Subcutaneous abdominal adipose tissue (tissue), 5 donors: ENCODE measurements at regions not wholly inside any gene's neighbourhood (a gene's known extent, or its start where the extent isn't known, plus 50 kb on each side); places are given as distances from the start of the nearest gene placed in this dataset.

Experiments used
- H3K27ac ChIP-seq: one replicate; pipeline ENCODE4 v1.7.0; 2013; ENCODE audit warnings: low read depth, mild to moderate bottlenecking, inconsistent platforms, low read length, moderate library complexity
- H3K27me3 ChIP-seq, 5 donors: one replicate each; pipeline ENCODE4 v1.7.0; 2013; ENCODE audit warnings: low read length in 5 of 5, inconsistent platforms in 1 of 5; ENCODE audit not compliant: control insufficient read depth in 5 of 5, insufficient read depth in 4 of 5
- H3K36me3 ChIP-seq, 5 donors: one replicate each; pipeline ENCODE4 v1.7.0; 2013; ENCODE audit warnings: low read length in 5 of 5; ENCODE audit not compliant: control insufficient read depth in 5 of 5, insufficient read depth in 5 of 5
- H3K4me1 ChIP-seq, 5 donors: one replicate each; pipeline ENCODE4 v1.7.0; 2013; ENCODE audit warnings: low read length in 5 of 5, mild to moderate bottlenecking in 3 of 5, moderate library complexity in 1 of 5; ENCODE audit not compliant: control insufficient read depth in 5 of 5, insufficient read depth in 5 of 5
- H3K4me3 ChIP-seq, 5 donors: one replicate each; pipeline ENCODE4 v1.7.0; 2013; ENCODE audit warnings: low read length in 5 of 5, low read depth in 1 of 5
- H3K9ac ChIP-seq, 5 donors: one replicate each; pipeline ENCODE4 v1.7.0; 2013; ENCODE audit warnings: low read length in 5 of 5, mild to moderate bottlenecking in 4 of 5, moderate library complexity in 3 of 5
- H3K9me3 ChIP-seq, 5 donors: one replicate each; pipeline ENCODE4 v1.7.0; 2013; ENCODE audit warnings: low read length in 5 of 5; ENCODE audit not compliant: control insufficient read depth in 5 of 5
- donor health status: healthy.
- donor health status: healthy.
- donor health status: healthy.
- donor health status: healthy.
- donor health status: healthy.

GRCh38 chr2:65489269-65489668 lies 56.9 kb upstream of the SPRED2 start:
- Histone ChIP-seq H3K27ac (no peak overlapping the region), H3K9ac (no peak overlapping the region), H3K4me1 (peaks cover 0 to 9% (median 0%) of the 10 kb centered on the region in 5 donors), H3K36me3 (no peaks in the 10 kb centered on the region), H3K9me3 (peaks cover 0 to 4% (median 0%) of the 10 kb centered on the region in 5 donors), H3K4me3 (no peak overlapping the region), H3K27me3 (peaks cover 0 to 2% (median 0%) of the 10 kb centered on the region in 5 donors)

GRCh38 chr2:65488527-65488926 lies 56.1 kb upstream of the SPRED2 start:
- Histone ChIP-seq H3K36me3 (no peaks in the 10 kb centered on the region), H3K9me3 (peaks cover 0 to 4% (median 0%) of the 10 kb centered on the region in 5 donors), H3K27ac (no peak overlapping the region)

GRCh38 chr2:65487404-65487803 lies 55.0 kb upstream of the SPRED2 start:
- Histone ChIP-seq H3K27ac (no peak overlapping the region), H3K4me1 (peaks cover 0 to 9% (median 0%) of the 10 kb centered on the region in 5 donors), H3K4me3 (no peak overlapping the region), H3K27me3 (peaks cover 0 to 2% (median 0%) of the 10 kb centered on the region in 5 donors), H3K9me3 (peaks cover 0 to 4% (median 0%) of the 10 kb centered on the region in 5 donors), H3K36me3 (no peaks in the 10 kb centered on the region), H3K9ac (no peak overlapping the region)

More at GRCh38 chr2:65488527-65488926, 56.1 kb upstream of the SPRED2 start:
- peaks cover 0 to 2% (median 0%) of the 10 kb centered on the region in 5 donors for H3K27me3 ChIP-seq
- H3K9ac ChIP-seq: no peak overlapping the region
- no peak overlapping the region for H3K4me3 ChIP-seq
- H3K4me1 ChIP-seq: peaks cover 0 to 9% (median 0%) of the 10 kb centered on the region in 5 donors

- Histone ChIP-seq H3K27ac (no peak overlapping the region), H3K9ac (no peak overlapping the region), H3K27me3 (peaks cover 0 to 2% (median 0%) of the 10 kb centered on the region in 5 donors), H3K36me3 (no peaks in the 10 kb centered on the region), H3K9me3 (peaks cover 0 to 4% (median 0%) of the 10 kb centered on the region in 5 donors), H3K4me1 (peaks cover 0 to 9% (median 0%) of the 10 kb centered on the region in 5 donors), H3K4me3 (no peak overlapping the region)
Observed at GRCh38 chr2:65486802-65487201, 54.4 kb upstream of the SPRED2 start.

GRCh38 chr2:65486282-65486681 lies 53.9 kb upstream of the SPRED2 start:
- H3K36me3 ChIP-seq: no peaks in the 10 kb centered on the region
- peaks cover 0 to 6% (median 0%) of the 10 kb centered on the region in 5 donors for H3K4me1 ChIP-seq
- H3K4me3 ChIP-seq: no peak overlapping the region
- H3K9ac ChIP-seq: no peak overlapping the region
- H3K27ac ChIP-seq: no peak overlapping the region
- peaks cover 0 to 4% (median 0%) of the 10 kb centered on the region in 5 donors for H3K9me3 ChIP-seq
- H3K27me3 ChIP-seq: peaks cover 0 to 2% (median 0%) of the 10 kb centered on the region in 5 donors

GRCh38 chr2:65485839-65486238 lies 53.4 kb upstream of the SPRED2 start:
- Histone ChIP-seq H3K4me1 (peaks cover 0 to 6% (median 0%) of the 10 kb centered on the region in 5 donors), H3K27me3 (peaks cover 0 to 2% (median 0%) of the 10 kb centered on the region in 5 donors), H3K4me3 (no peak overlapping the region), H3K36me3 (no peaks in the 10 kb centered on the region), H3K9me3 (peaks cover 0 to 4% (median 0%) of the 10 kb centered on the region in 5 donors), H3K27ac (no peak overlapping the region), H3K9ac (no peak overlapping the region)

GRCh38 chr2:65483763-65484162 lies 51.4 kb upstream of the SPRED2 start:
- H3K36me3 ChIP-seq: no peaks in the 10 kb centered on the region
- H3K4me3 ChIP-seq: no peak overlapping the region
- peaks cover 0 to 4% (median 0%) of the 10 kb centered on the region in 5 donors for H3K9me3 ChIP-seq
- no peak overlapping the region for H3K27ac ChIP-seq
- no peak overlapping the region for H3K9ac ChIP-seq
- peaks cover 0 to 2% (median 0%) of the 10 kb centered on the region in 5 donors for H3K27me3 ChIP-seq
- H3K4me1 ChIP-seq: peaks cover 0 to 7% (median 0%) of the 10 kb centered on the region in 5 donors

- peaks cover 0 to 2% (median 0%) of the 10 kb centered on the region in 5 donors for H3K9me3 ChIP-seq
- H3K4me1 ChIP-seq: peaks cover 0 to 11% (median 0%) of the 10 kb centered on the region in 5 donors
- H3K36me3 ChIP-seq: no peaks in the 10 kb centered on the region
- no peaks in the 10 kb centered on the region for H3K27me3 ChIP-seq
- H3K9ac ChIP-seq: no peak overlapping the region
- no peak overlapping the region for H3K27ac ChIP-seq
- H3K4me3 ChIP-seq: no peak overlapping the region
Observed at GRCh38 chr2:65482971-65483370, 50.6 kb upstream of the SPRED2 start.
